ENCODE measurements at regions not wholly inside any gene's neighbourhood (a gene's known extent, or its start where the extent isn't known, plus 50 kb on each side); places are given as distances from the start of the nearest gene placed in this dataset.

DNA sequence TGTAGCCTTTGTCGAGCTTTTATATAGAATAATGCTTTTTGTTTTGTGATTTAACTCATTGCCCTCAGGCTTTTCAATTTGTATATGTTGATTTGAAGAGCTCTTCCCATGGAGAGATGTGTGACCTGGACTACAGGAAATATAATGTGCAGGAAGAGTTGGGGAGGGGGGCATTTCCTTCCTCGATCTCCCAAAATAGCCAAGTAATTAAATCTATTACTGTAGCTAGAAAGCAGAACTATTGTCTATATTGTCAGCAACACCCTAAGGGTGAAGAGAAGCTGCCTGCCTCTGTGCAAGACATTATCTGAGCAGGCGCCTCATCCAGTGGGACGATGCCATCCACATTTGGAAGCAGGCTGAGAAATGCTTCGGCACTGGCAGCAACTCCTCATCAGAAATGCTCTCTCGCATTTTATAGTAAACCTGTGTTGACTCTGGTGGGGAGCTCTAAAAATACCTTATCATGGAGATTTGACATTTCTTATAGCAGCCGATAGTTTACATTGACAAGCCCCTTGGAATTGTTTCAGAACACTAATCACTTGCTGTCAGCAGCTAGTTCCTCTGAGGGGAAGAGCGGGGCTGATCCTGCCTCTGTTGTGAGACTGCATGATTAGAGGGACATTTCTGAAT is 392.5 kb upstream of the RGS6 start:
- H3K4me1 ChIP-seq (ENCODE audit: insufficient read depth), result peaks cover 36% of the 10 kb centered on the region
- Mint-ChIP-seq H3K4me3 (no peak overlapping the region), H3K4me1 (peaks cover 46% of the 10 kb centered on the region), H3K27me3 (ENCODE audit: insufficient read depth, low read depth, poor library complexity) (peaks cover 3% of the 10 kb centered on the region), H3K36me3 (ENCODE audit: low read depth) (no peaks in the 10 kb centered on the region; the same call in 2 of the 3 replicates), H3K27ac (peak overlapping the region; percentile 71), H3K9me3 (no peaks in the 10 kb centered on the region)
- no peak overlapping the region for H3K4me3 ChIP-seq
- H3K27me3 ChIP-seq (ENCODE audit: insufficient read depth), result no peaks in the 10 kb centered on the region
- no peak overlapping the region for H2AFZ ChIP-seq
- no peak overlapping the region for H3K27ac ChIP-seq (ENCODE audit: low read depth)
- H3K79me2 ChIP-seq (replicated peaks; ENCODE audit: insufficient read depth), result peaks cover 19% of the 10 kb centered on the region; the same call in 1 of the 2 replicates
- no peaks in the 10 kb centered on the region for H4K20me1 ChIP-seq (replicated peaks; ENCODE audit: insufficient read depth)
- H3K4me2 ChIP-seq, result no peak overlapping the region
- no peak for TF ChIP-seq CREB1 (CRISPR knock-in tag; IDR thresholded peaks at IDR 0.05; ENCODE audit: low read depth)
- TF ChIP-seq STAT1 (IDR thresholded peaks at IDR 0.05; ENCODE audit: unreplicated experiment), result no peak
- no peak for TF ChIP-seq NANOG (IDR thresholded peaks at IDR 0.05; ENCODE audit: borderline replicate concordance)
- TF ChIP-seq, protein P1, sequence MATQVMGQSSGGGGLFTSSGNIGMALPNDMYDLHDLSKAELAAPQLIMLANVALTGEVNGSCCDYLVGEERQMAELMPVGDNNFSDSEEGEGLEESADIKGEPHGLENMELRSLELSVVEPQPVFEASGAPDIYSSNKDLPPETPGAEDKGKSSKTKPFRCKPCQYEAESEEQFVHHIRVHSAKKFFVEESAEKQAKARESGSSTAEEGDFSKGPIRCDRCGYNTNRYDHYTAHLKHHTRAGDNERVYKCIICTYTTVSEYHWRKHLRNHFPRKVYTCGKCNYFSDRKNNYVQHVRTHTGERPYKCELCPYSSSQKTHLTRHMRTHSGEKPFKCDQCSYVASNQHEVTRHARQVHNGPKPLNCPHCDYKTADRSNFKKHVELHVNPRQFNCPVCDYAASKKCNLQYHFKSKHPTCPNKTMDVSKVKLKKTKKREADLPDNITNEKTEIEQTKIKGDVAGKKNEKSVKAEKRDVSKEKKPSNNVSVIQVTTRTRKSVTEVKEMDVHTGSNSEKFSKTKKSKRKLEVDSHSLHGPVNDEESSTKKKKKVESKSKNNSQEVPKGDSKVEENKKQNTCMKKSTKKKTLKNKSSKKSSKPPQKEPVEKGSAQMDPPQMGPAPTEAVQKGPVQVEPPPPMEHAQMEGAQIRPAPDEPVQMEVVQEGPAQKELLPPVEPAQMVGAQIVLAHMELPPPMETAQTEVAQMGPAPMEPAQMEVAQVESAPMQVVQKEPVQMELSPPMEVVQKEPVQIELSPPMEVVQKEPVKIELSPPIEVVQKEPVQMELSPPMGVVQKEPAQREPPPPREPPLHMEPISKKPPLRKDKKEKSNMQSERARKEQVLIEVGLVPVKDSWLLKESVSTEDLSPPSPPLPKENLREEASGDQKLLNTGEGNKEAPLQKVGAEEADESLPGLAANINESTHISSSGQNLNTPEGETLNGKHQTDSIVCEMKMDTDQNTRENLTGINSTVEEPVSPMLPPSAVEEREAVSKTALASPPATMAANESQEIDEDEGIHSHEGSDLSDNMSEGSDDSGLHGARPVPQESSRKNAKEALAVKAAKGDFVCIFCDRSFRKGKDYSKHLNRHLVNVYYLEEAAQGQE (IDR thresholded peaks at IDR 0.05; ENCODE audit: unreplicated experiment), result no peak
- TF ChIP-seq, protein P2, sequence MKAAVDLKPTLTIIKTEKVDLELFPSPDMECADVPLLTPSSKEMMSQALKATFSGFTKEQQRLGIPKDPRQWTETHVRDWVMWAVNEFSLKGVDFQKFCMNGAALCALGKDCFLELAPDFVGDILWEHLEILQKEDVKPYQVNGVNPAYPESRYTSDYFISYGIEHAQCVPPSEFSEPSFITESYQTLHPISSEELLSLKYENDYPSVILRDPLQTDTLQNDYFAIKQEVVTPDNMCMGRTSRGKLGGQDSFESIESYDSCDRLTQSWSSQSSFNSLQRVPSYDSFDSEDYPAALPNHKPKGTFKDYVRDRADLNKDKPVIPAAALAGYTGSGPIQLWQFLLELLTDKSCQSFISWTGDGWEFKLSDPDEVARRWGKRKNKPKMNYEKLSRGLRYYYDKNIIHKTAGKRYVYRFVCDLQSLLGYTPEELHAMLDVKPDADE (IDR thresholded peaks at IDR 0.05), result no peak
- TF ChIP-seq, protein P3, sequence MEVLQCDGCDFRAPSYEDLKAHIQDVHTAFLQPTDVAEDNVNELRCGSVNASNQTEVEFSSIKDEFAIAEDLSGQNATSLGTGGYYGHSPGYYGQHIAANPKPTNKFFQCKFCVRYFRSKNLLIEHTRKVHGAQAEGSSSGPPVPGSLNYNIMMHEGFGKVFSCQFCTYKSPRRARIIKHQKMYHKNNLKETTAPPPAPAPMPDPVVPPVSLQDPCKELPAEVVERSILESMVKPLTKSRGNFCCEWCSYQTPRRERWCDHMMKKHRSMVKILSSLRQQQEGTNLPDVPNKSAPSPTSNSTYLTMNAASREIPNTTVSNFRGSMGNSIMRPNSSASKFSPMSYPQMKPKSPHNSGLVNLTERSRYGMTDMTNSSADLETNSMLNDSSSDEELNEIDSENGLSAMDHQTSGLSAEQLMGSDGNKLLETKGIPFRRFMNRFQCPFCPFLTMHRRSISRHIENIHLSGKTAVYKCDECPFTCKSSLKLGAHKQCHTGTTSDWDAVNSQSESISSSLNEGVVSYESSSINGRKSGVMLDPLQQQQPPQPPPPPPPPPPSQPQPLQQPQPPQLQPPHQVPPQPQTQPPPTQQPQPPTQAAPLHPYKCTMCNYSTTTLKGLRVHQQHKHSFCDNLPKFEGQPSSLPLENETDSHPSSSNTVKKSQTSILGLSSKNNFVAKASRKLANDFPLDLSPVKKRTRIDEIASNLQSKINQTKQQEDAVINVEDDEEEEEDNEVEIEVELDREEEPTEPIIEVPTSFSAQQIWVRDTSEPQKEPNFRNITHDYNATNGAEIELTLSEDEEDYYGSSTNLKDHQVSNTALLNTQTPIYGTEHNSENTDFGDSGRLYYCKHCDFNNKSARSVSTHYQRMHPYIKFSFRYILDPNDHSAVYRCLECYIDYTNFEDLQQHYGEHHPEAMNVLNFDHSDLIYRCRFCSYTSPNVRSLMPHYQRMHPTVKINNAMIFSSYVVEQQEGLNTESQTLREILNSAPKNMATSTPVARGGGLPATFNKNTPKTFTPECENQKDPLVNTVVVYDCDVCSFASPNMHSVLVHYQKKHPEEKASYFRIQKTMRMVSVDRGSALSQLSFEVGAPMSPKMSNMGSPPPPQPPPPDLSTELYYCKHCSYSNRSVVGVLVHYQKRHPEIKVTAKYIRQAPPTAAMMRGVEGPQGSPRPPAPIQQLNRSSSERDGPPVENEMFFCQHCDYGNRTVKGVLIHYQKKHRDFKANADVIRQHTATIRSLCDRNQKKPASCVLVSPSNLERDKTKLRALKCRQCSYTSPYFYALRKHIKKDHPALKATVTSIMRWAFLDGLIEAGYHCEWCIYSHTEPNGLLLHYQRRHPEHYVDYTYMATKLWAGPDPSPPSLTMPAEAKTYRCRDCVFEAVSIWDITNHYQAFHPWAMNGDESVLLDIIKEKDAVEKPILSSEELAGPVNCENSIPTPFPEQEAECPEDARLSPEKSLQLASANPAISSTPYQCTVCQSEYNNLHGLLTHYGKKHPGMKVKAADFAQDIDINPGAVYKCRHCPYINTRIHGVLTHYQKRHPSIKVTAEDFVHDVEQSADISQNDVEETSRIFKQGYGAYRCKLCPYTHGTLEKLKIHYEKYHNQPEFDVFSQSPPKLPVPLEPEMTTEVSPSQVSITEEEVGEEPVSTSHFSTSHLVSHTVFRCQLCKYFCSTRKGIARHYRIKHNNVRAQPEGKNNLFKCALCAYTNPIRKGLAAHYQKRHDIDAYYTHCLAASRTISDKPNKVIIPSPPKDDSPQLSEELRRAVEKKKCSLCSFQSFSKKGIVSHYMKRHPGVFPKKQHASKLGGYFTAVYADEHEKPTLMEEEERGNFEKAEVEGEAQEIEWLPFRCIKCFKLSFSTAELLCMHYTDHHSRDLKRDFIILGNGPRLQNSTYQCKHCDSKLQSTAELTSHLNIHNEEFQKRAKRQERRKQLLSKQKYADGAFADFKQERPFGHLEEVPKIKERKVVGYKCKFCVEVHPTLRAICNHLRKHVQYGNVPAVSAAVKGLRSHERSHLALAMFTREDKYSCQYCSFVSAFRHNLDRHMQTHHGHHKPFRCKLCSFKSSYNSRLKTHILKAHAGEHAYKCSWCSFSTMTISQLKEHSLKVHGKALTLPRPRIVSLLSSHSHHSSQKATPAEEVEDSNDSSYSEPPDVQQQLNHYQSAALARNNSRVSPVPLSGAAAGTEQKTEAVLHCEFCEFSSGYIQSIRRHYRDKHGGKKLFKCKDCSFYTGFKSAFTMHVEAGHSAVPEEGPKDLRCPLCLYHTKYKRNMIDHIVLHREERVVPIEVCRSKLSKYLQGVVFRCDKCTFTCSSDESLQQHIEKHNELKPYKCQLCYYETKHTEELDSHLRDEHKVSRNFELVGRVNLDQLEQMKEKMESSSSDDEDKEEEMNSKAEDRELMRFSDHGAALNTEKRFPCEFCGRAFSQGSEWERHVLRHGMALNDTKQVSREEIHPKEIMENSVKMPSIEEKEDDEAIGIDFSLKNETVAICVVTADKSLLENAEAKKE (CRISPR knock-in tag; IDR thresholded peaks at IDR 0.05), result no peak
- no peak for TF ChIP-seq ZNF331 (CRISPR knock-in tag; IDR thresholded peaks at IDR 0.05; ENCODE audit: low read depth)
- no peak for TF ChIP-seq JUNB (IDR thresholded peaks at IDR 0.05; ENCODE audit: unreplicated experiment)
- TF ChIP-seq, protein P4, sequence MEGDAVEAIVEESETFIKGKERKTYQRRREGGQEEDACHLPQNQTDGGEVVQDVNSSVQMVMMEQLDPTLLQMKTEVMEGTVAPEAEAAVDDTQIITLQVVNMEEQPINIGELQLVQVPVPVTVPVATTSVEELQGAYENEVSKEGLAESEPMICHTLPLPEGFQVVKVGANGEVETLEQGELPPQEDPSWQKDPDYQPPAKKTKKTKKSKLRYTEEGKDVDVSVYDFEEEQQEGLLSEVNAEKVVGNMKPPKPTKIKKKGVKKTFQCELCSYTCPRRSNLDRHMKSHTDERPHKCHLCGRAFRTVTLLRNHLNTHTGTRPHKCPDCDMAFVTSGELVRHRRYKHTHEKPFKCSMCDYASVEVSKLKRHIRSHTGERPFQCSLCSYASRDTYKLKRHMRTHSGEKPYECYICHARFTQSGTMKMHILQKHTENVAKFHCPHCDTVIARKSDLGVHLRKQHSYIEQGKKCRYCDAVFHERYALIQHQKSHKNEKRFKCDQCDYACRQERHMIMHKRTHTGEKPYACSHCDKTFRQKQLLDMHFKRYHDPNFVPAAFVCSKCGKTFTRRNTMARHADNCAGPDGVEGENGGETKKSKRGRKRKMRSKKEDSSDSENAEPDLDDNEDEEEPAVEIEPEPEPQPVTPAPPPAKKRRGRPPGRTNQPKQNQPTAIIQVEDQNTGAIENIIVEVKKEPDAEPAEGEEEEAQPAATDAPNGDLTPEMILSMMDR (conservative IDR thresholded peaks at IDR 0.05; ENCODE audit: low read depth in 2 of 2), result no peak
- no peak for TF ChIP-seq EZH2phosphoT487 (IDR thresholded peaks at IDR 0.05; ENCODE audit: unreplicated experiment)
- no peak for TF ChIP-seq POLR2AphosphoS5 (IDR thresholded peaks at IDR 0.05; ENCODE audit: low read depth)
- no peak for TF ChIP-seq EZH2 (IDR thresholded peaks at IDR 0.05; ENCODE audit: low read depth, unreplicated experiment)
- peaks cover 6% of the 10 kb centered on the region for H3F3A ChIP-seq (replicated peaks; ENCODE audit: low read depth)
- no peaks in the 10 kb centered on the region for H3K36me3 ChIP-seq (ENCODE audit: insufficient read depth)
- no peak for ATAC-seq
- H3K9me2 ChIP-seq (ENCODE audit: insufficient read depth), result no peaks in the 10 kb centered on the region
- DNase-seq (ENCODE audit: low spot score), result no peak

Data from GM23338 (cell line).